HG03432 (cell line): ENCODE measurements at regions not wholly inside any gene's neighbourhood (a gene's known extent, or its start where the extent isn't known, plus 50 kb on each side); places are given as distances from the start of the nearest gene placed in this dataset.

ENCODE experiments used
- ATAC-seq: cut with Tn5 transposase; IDR thresholded peaks from one replicate; pipeline ENCODE4 v1.9.1; 2021; ENCODE audit warnings: mild to moderate bottlenecking, moderate library complexity; ENCODE audit not compliant: unreplicated experiment

GRCh38 chr13:52565324-52565723 is 76.9 kb upstream of the HNRNPA1L2 start:
- ATAC-seq = peak; percentile 92

GRCh38 chr13:52569904-52570602 is 72.2 kb upstream of the HNRNPA1L2 start:
- peak; percentile 79 for ATAC-seq

- ATAC-seq = peak; percentile 56
Observed at GRCh38 chr13:52571163-52571562, 71.1 kb upstream of the HNRNPA1L2 start.

GRCh38 chr13:52582962-52583361 is 59.3 kb upstream of the HNRNPA1L2 start:
- peak; percentile 99 for ATAC-seq
